Stromal cell of bone marrow (primary cell): ENCODE measurements at regions not wholly inside any gene's neighbourhood (a gene's known extent, or its start where the extent isn't known, plus 50 kb on each side); places are given as distances from the start of the nearest gene placed in this dataset.
"Not testable (repeated sequence)": the region's sequence is repeated elsewhere in the genome, so short reads cannot be mapped to it uniquely, and the experiment has no call there.

Experiments
- DNase-seq: peaks from one replicate; pipeline ENCODE4 v3.0.0-alpha.2; 2012; ENCODE audit warnings: low read depth

DNA sequence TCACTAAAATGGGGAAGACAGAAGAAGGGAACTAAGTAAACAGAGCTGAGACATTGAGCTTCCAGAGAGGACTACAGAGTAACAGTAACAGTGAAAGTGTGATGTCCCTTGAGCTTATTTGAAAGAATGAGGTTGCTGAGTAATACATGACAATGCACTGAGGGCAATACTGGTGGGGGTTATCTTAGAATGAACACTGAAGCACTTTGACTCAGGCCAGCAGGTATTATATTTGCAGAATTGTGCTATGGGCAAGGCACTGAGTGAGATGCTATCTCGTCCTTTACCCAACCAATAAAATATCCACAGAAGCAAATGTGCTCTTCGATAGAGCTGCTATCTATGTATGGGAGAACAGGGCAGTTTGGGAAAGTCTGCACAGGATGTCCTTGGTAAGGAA, 133.2 kb downstream of the DISP1 start:
- no peak for DNase-seq

- DNase-seq = no peak
Observed at GRCh38 chr1:222950892-222951291, 136.1 kb downstream of the DISP1 start.

- DNase-seq = no peak
Observed at GRCh38 chr1:222953585-222953984, 138.7 kb downstream of the DISP1 start.

GRCh38 chr1:222955964-222956363, 141.1 kb downstream of the DISP1 start:
- DNase-seq = no peak

GRCh38 chr1:222956601-222957000, 141.8 kb downstream of the DISP1 start:
- no peak for DNase-seq

- DNase-seq = no peak
Observed at GRCh38 chr1:222967466-222968240, 152.8 kb downstream of the DISP1 start.

DNA sequence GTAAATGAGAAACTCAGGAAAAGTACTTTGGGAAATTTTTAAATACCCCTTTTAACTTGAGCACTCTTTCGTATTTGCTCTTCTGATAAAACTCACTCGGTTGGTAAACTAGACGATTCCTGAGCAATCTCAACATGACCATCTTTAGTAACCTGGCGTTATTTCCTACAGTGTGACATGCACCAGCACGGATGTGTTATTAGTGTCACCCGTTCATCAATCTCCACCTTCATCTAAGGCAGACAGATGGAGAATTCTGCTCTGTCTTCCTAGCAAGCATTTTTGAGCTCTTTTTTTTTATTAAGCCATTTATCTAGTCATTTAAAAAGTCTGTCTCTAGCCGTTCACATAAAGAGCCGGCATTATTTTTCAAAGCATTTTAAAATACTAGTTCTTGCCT, 155.2 kb downstream of the DISP1 start:
- no peak for DNase-seq

GRCh38 chr1:222970711-222971110, 155.9 kb downstream of the DISP1 start:
- DNase-seq = no peak

- DNase-seq = no peak
Observed at GRCh38 chr1:222971146-222971545, 156.3 kb downstream of the DISP1 start.

GRCh38 chr1:222973561-222973960, 158.7 kb downstream of the DISP1 start:
- no peak for DNase-seq

DNA sequence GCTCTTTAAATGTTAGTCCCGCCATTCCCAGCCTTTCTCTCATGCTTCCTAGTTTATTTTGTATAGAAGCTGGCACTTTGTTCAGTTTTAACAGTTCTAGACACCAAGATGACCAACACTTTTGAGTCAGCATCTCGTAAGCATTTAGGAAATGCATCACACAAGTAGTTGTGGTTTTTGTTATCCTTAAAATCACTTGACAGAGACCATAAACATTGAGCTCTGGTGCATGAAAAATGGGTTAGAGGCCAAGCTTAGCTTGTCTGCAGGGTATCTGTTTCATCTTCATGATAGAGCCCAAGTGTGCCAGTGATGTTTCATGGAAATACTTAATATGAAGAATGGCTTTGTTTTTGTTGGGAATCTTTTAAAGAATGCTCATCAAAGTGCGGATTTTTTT, 159.7 kb downstream of the DISP1 start:
- peak; percentile 94 for DNase-seq

- DNase-seq = no peak
Observed at GRCh38 chr1:222975472-222976122, 160.8 kb downstream of the DISP1 start.

- DNase-seq = no peak
Observed at GRCh38 chr1:222976453-222976852, 161.6 kb downstream of the DISP1 start.

GRCh38 chr1:222977294-222977693, 162.5 kb downstream of the DISP1 start:
- not testable (repeated sequence) for DNase-seq

GRCh38 chr1:222979561-222979960, 163.5 kb downstream of the TLR5 start:
- no peak for DNase-seq

DNA sequence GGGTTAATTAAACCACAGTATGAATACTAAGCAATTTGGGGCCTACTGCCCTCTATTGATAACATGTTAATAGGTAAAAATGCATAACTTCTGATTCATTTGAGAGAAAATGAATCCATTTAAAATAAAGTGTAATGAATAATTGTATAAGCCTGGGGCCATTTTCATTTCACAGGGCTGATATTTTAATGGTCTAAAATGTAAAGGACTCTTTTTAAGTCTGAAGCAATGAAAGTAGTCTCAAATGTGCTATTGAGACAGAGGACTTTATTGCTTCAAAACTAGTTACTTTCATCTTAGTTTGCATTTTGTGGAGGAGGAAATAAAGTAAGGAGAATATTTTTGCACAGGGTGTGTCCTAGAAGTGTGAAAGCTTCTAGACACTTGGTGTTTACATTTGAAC, 155.4 kb downstream of the TLR5 start:
- DNase-seq = no peak

- DNase-seq = no peak
Observed at GRCh38 chr1:222989443-222989842, 153.6 kb downstream of the TLR5 start.

DNA sequence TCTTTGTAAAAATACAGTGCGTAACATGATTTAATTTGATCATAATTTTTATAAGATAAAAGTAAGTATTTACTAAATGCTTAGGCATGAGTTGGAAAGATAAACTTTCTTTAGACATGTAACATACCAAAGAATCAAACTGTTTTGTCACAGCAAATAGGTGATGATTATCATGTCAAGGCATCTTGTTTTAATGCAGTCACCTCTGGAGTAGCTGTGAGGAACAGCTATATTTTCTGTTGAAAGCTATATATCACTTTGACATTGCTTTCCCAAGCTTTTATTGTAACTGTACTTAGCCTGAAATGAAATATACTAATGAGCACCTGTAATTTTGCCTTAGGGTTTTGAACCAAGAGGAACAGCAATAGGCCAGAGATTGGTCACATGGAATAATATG, 151.9 kb downstream of the TLR5 start:
- DNase-seq = no peak

- no peak for DNase-seq
Observed at GRCh38 chr1:222991908-222992307, 151.1 kb downstream of the TLR5 start.

DNA sequence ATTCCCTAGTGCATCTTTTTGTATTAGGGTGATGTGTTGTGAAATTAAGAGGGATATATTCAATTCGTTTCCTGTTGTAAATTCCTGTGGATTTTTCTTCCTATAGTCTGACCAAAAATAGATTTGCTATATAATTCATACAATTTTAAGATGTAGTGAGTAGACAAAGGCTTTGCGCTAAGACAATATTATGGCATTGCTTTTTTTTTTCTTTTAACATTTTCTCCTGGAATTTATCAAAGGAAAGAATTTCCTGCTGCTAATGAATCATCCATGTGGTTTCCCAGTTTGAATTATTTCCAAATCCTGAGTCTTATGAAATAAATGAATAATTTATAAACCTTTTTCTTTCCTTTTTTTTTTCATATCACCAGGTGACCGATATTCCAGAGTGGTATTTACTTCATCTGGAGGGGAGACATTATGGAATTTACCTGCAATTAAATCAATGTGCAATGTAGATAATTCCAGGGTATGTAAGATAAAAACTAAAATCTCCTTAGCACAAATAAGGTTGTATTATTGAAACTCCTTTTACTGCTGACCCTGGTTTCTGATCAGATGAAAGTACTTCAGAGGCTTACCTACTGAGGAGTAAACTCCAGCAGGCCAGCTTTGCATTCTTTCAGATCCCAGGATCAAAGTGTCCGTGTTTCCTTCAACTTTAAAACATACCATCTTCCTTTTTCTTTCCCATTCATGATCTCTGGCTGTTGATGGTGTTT, 148.4 kb downstream of the TLR5 start:
- peak; percentile 62 for DNase-seq

GRCh38 chr1:222995236-222995580, 147.8 kb downstream of the TLR5 start:
- no peak for DNase-seq

DNA sequence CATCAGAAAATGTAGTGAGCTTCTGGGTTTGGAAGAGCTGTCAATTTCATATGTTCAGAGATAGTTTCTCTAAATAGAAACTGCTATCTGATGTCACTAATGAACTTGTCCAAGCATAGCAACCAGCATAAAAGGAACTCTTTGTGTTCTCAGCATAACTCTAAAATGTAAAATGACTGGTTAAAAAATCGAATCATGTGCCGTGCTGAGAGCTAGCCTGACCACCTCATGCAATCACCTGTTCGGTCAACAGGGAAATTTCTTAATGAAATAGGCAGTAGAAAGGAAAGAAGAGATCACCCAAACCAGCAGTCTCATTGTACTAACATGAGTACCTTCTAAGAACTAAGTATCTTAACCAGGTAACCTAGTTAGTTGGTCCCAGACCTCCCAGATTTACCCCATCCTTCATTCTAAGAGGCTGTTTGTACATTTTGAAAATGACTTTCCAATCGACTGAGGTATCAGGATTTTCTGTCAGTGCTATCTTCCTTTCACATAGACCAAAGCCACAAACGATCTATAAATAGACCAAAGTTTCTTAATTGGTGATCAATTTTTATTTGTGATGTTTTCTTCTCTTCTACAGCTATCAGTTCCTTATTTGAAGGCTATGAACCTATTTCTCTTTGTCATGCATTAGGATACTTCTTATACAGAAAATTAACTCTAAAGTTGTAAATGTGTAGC, 147.3 kb downstream of the TLR5 start:
- DNase-seq = no peak
